ENCODE measurements at regions not wholly inside any gene's neighbourhood (a gene's known extent, or its start where the extent isn't known, plus 50 kb on each side); places are given as distances from the start of the nearest gene placed in this dataset.

DNA sequence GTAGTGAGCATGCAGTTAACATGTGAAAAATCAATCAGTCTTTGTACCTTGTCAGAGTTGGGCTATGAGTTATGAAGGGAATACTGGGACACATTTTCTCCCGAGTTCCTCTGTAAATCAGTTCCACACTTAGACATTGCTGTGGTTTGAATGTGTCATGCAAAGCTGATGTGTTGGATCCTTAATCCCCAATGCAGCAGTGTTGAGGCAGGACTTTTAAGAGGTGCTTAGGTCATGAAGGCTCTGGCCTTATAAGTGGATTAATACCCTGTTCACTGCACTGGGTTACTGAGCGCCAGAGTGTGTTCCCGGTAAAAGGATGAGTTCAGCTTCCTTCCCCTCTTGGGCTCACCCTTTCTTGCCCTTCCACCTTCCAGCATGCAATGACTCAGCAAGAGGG is 742.1 kb upstream of the TENM4 start:
- DNase-seq: peak; percentile 72

DNA sequence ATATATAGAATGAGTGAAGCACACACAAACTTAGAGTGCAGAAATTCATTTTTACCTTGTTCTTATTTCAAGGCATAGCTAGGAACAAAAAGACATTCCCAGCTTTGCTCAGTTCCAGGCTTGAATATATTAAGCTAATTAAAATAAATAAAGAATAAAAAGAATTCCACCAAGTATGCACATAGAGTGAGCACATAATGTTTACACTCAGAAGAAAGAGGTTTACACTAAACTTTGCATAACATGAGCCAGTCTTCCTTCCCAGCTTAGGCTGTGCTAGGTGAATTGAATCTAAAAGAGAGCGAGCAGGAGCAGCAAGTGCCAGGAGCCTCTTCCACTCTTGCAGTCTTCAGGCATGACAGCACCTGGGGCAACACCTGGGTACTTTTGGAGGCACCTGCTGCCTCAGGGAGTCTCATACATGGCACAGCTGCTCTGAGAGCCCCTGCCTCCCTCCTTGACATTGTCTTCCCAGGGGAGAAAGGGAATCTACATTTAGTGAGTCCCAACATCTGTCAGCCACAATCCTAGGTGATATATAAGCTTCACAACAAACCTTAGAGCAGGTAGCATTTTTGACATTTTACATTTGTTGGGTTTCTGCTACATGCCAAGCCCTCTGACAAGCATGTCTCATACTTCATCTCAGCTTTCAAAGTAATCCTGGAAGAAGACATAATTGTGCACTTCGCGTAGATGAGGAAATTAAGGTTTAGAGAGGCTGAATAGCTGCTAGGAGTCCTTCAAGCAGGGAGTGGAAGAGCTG is 732.7 kb upstream of the TENM4 start:
- DNase-seq: no peak

DNA sequence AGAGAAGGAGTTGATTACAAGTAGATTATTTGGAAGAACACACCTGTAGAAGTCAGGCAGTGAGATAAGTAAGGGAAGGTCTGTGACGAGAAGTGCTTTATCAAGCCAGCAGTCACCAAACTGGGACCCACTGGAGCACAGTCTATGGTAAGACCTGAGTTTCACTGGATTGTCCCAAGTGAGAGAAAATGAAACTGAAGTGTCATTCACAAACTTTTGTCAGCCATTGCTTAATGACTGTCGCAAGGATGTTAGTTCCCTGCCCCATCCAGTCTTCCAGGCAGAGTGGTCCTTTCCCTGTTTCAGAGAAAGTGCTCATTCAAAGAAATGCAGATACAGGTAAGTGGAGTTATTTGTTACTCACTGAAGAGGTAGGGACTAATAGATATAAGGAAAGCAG is 728.0 kb upstream of the TENM4 start:
- DNase-seq: no peak

DNA sequence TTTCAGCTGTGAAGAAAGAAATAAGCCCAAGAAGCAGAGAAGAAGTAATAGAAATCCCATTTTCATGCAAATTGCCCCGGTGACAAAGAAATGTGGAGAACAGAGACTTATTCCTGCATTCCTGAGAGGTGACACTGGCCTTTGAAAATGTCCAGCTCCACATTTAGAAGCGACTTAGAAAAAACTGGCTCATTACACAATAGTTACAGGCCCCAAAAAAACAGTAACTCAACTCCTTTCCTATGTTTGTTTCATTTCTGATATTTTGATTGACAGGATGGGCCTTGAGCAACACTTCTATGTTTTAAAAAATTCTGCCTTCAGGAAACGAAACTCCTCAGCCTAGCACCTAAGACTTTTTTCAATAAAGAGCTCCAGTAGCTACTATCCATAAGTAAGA is 726.9 kb upstream of the TENM4 start:
- DNase-seq: peak; percentile 47

DNA sequence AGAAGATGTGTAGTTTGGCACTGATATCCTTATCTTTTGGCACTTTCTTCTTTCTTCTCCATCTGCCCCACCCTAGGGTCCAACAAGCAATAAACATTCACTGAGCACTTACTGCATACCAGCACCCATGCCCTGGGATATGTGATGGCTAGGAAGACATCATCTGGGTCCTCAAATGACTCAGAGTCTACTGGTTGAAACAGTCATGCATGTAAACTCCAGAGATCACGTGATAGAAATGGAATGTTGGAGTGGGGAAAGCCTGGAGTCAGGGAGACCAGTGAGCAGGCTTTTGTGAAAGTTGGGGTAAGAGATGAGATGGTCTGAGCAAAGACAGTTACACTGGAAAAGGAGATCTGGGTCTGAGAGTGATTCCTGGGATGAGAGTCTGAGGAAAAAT is 724.9 kb upstream of the TENM4 start:
- peak; percentile 62 for DNase-seq

DNA sequence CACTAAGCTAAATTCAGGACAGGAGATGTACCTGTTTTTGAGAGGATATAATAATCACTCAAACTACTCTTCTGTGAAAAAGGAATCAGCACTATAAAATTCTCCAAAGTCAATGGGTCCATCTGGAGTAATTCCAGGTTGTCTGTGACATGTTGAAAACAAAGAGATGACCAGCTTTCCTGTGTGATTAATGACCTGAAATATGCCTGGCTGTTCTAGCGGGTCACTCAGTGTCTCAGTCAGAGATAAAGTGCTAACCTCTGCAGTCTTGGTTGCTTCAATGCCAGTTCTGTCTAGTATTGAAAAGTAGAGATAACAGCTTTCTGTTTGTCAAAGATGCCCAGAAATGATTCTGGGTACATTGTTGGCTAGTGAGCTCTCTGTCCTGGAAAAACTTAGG is 722.6 kb upstream of the TENM4 start:
- DNase-seq: no peak

DNA sequence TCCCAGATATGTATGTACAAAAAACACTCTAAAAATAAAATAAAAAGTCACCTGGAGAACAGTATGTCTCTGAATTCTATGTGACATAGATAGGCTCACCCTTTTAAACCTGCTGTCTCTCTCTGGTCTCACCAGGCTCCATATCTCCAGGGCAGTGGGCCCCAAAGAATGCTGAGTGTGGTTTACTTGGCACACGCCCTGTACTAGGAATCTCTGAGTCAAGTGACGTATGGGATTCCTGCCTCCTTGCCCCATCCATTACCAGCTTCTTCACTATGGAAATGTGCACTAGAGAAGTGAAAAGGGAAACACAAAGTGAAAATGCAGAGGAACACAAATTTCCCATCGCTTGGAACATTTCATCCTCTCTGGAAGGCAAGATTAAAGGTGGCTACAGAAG is 722.2 kb upstream of the TENM4 start:
- DNase-seq: peak; percentile 75

DNA sequence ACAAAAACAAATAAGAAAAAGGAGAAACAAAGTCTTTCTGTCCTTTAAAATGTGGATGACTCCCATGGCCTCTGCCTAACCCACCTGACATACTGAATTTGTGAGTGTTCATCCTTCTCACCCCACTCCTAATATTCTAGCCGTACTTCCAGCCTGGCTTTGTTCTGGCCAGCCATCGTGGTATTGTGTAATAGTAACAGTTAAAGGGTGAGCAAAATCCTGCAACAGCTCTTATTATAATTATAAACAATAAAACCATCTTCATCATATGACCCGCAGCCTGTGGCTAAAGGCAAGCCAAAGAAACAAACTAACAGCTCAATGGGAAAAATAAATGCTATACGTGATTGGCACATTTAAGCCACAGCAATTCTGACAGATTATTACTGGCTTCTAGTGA is 721.6 kb upstream of the TENM4 start:
- DNase-seq: no peak

DNA sequence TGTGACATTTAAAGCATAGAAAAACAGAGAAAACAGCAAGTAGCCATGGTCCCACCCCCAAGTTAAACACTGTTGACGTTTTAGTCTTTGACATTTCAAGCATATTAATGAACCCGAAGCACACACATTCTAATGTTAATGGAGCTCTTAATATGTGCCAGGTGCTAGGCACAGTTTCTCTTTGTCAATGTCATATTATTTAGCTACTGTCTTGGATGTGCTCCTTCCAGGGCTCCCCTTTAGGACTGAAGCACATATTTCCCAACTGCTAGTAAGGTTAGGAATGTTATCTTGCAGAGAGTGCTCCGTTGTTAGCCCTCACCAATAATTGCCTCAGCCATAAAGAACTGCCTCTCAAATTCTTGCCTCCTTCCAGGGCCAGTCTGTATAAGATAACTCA is 716.6 kb upstream of the TENM4 start:
- DNase-seq: no peak

DNA sequence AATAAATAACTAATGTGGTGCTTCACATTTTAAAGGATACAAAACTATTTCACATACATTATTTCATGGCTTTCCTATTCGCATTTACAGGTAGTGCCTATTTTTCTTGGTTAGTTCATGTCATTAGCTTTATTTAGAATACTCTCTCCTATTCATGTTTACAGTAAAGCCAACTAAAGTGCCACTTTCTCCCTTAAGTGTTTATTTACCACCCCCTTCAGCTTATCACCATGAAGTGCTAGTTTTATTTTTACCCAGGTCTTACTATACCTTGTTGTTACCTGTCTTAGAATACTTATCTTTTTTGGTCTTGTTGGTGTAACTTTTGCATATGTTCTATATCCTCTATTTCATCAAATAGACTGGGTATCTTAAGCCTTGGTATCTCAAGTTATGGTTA is 715.2 kb upstream of the TENM4 start:
- no peak for DNase-seq

DNA sequence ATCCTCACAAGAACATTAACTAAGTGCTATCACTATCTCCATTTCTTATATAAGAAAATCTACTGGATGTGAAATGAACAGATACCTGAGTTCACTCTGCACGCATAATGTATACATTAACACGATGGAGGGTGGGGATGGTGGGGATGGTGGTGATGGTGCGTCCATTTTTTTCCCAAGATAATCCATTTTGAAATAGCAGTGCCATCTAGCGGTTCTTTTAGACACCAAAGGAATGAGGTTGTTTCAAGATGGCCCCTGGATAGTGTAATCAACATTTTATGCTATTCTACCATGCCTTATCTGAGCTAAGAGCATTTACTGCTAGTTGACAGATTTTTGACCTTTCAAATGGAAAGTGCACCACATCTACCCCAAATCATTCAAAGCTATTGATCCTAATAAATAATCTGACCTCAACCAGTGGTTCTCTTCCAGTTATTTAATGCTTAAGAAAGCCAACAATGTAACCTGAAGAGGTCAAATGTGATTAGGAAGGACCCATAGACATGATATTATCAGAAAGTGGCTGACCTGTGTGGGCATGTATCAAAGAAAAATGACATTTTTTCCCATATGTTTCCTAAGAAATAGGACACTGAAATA is 714.7 kb upstream of the TENM4 start:
- DNase-seq: peak; percentile 44

DNA sequence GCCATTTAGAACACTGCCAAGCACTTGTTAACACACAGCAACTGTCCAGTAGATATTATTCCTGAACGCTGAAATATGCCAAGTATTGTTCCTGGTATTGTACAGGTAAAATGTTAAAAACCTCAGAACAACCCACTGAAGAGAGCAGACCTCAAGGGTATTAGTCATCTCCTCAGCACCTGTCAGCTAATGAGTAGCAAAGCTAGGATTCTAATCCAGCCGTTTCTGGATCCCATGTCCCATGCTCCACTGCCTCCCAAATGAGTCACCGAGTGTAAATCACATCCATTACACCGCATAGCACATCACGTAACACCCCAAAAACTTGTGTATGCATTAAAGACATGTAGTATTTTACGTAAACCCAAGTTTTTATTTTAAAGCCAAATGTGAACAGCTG is 705.4 kb upstream of the TENM4 start:
- DNase-seq: peak; percentile 26

DNA sequence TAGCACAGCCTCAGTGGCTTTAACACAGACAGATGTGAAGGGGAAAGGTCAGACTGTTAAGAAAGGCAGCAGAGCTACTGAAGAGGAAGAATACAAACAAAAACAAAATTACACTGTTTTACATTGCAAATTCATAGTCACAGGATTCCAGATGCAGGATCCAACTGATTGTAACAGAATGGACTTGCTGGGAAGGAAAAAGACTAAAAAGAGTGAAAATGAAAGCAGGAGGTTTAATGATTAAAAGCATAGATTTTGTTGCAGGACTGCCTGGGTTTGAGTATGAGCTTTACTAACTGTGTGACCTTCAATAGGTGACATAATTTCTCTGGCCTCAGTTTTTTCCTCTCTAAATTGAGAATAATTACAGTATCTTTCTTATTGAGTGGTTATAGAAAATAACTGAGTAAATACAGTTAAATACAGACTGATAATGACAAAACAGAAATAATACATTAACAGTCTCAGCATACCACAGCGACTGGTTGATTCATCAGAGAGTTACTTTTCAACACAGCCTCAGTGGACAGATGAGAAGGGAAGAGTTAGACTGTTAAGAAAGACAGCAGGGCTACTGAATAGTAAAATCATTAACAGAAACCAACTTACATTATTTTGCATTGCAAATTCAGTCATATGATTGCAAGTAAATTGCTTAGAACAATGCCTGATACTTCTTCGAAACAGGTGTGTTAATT is 704.2 kb upstream of the TENM4 start:
- DNase-seq: no peak

DNA sequence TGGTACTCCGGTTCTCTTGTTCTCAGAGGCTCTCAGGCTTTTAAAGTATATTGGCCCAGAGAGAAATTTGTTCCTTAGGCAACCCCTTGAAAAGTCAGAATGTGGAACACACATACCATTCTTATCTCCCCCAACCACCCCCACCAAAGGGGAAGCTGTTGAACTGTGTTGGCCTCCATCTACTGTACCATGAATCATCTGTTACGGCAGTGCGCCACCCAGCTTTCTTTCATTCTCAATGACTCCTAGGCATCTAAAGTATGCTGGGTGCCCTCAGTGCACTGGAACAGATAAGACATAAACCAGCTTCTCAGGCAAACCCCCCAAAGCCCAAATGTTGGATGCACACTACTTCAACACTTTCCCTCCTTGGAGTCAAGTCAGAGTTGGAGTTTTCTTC is 696.2 kb upstream of the TENM4 start:
- peak; percentile 23 for DNase-seq

DNA sequence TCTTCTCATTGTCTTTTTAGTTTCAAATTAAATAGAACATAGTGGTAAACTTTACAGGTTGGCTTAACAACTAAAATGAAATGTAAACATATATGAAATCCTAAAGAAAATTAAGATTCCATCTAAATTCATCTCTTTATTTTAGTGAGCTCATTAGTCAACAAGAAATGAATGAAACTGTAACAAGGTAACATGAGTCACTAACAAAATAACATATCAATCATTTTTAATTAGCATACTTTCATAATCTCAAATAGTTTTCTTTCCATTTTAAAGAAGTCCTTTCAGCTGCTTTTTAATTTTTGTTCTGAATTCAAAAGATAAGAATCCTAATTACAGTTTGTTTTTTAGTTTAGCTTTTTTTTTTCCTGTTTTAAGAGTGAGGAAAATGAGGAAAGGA is 688.6 kb upstream of the TENM4 start:
- DNase-seq: no peak

DNA sequence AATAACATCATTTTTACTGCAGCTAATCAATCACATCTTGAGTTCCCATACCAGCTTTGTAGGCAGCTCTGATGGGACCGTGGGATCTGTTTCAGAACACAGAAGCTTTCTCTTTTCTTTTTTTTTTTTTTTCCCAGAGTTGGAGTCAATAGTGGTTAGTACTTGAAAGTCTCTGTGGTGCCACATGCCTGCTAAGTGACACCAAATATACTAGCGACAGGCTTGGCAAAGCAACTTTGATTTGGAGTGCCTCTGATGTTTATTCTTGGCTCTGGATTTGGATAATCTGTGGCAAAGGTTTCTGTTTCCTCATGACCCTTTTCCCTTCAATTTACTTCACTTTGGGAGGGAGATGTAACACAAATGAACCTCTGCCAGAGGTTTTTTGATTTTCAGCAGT is 681.4 kb upstream of the TENM4 start:
- DNase-seq: no peak

DNA sequence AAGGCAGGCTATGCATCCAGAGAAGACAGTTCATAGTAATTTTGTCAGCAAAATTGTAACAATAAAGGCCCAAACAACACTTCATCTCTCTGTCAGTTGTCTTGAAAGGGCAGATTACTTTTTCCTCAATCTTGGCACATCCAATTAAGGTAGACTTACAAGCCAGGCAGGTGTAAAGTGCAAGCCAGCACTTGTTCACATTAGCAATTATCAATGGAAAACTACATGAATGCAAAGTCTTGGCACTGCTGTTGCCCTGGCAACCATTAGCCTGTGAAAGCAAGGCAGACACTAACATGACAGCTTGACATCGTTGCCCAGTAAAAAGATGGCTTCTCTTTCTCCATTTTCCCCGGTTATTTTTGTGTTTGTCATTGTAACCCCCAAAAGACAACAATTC is 677.2 kb upstream of the TENM4 start:
- DNase-seq: no peak

DNA sequence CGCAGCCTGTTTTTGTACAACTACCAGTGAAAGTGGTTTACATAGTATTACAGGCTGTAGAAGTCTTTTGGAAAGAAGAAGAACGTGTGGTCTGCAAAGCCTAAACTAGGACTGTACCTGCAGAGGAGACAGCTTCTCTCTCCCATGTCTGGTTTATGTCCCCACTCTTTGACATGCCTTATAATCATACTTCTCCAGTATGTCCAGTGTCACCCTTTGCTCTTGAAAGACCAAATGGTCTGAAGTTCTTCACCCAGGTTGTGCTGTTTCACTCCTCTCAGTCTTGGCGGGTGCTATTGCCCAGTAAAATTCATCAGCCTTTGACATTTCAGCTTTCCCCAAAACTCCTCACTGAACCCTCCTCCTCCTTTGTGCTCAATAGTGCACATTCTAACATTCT is 676.0 kb upstream of the TENM4 start:
- DNase-seq: no peak

DNA sequence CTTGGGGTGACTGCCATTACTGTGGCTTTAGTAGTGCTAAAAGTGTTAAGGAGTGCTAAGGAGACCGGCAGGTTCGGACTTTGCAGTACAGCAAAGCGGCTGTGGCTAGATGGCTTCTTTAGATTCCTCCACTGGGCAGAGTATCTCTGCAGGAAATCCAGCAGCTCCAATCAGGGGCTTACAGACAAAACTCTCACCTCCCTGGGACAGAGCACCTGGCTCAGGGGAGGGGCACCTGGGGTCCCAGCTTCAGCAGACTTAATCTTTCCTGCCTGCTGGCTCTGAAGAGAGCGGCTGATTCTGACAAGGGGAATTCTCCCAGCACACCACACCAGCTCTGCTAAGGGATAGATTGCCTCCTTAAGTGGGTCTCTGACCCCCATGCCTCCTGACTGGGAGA is 668.8 kb upstream of the TENM4 start:
- DNase-seq: no peak

DNA sequence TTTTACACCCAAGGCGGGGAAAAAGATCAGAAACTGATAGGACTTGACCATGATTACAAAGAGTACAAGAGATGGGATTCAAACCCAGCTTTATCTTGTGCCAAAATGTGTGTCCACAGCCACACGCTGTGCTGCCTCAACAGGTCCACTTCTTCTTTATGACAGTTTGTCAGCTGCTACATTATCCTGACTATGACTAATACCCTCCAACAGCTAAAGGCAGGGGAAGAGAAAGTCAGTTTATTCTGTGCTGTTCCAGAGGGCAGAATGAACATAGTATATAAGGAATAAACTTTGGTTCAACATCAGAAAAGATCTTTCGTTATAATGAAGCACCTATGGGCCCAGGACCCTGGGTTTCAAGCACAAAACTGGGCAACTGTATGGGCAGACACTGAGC is 668.2 kb upstream of the TENM4 start:
- peak; percentile 5 for DNase-seq

DNA sequence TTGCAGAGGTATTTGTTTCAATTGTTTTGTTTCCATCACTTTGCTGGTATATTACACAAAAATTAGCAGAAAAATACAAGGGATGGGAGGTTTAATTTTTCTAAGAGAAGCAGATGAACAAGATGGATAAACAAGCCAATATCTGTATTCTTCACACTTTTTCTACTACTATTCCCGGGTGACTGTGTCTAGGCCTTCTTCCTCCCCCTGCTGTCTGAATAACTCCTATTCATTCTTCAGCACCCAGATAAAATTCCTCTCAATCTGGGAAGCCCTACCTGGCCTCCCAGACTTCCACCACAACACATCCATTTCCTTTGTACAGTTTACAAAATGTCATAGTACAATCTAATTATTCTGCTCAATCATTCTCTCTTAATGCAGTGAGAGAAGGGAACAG is 666.6 kb upstream of the TENM4 start:
- DNase-seq: no peak

DNA sequence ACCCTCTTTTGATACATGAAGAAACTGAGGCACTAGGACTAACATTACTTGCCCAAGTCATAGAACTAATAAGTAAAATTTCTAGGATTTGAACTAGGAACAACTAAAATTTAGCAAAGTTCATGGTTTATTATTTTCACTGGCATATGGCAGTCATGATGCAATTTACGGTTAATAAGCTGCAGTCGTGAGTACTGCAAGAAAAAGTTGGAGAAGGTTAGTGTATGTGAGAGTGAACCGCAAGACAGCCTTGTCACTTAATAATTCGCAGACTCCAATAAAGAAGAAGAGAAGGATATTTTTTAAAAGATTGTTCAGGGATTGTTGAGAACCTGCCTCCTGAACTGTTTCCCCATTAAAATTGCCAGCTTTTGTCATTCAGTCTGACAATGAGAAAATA is 663.4 kb upstream of the TENM4 start:
- peak; percentile 63 for DNase-seq

DNA sequence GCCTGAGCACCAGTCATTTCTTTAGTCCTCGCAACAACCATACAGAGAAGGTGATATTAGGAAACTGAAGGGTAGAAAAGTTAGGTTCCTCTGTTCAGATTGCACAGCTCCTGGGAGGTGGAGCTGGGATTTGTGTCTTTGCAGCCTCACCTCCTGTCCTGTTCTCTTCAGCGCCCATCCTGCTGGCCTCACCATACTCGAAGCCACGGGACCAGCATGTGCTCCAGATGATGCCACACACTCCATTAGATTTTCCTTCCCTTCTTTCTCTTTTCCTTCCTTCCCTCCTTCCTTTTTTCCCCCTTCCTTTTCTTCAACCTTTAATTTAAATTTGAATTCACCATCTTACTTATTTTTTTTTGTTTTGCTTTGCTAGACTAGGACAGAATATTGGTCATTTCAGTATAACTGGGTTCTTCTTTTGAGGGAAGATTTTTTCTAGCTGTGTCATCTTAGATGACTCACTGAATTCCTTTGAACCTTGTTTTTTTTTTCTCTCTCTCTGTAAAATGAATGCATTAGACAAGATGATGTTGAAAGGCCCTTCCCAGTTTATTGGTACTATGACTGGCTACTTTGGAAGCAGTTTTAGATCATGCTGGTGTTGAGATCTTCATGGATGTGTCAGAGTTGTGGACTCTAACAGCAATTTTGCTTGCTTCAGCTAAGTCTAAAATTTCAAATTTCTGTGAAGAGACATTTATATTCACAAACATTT is 662.5 kb upstream of the TENM4 start:
- peak; percentile 97 for DNase-seq

DNA sequence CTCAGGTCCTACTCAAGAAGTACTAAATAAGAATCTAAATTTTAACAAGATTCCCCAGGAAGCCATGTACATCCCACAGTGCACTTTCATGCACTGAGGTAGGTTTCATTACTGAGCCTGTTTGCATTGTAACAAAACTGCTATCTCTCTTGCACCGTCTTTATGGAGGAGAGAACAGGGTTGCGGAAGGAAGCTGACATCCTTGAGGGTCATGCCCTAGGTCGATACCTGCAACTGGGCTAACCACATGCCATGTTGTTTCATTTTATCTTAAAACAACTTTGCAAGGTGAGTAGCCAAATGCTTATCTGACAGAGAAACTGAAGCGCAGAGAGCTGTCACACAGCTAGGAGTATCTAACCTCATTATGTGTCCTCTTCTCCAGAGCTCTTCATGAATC is 656.3 kb upstream of the TENM4 start:
- DNase-seq: no peak
